Caco-2 (cell line): ENCODE measurements at regions not wholly inside any gene's neighbourhood (a gene's known extent, or its start where the extent isn't known, plus 50 kb on each side); places are given as distances from the start of the nearest gene placed in this dataset.

Source experiments
- BruUV-seq: library from RNA; stranded (reverse); fragments of 400-500 nt; replicated peaks from 2 replicates; lab custom pipeline; 2021; lab: Mats Ljungman, UMichigan
- CTCF ChIA-PET: fragments of 300-600 bp; sonication (Branson Sonifier 250); formaldehyde crosslinking; loops from one replicate; lab custom pipeline; 2022; ENCODE audit warnings: antibody characterized with exemption; lab: Charles Lee
- POLR2A ChIA-PET: fragments of 300-600 bp; sonication (Branson Sonifier 250); formaldehyde crosslinking; loops from one replicate; lab custom pipeline; 2022; ENCODE audit warnings: antibody characterized with exemption; lab: Charles Lee
- DNase-seq, 2 experiments: peaks; one replicate each; pipeline versions ENCODE4 v3.0.0 to v3.0.0-alpha.2; 2020 to 2022
- H3K27me3 ChIP-seq: replicated peaks from 2 replicates; pipeline ENCODE4 v1.6.0; 2011; ENCODE audit warnings: low read length; ENCODE audit not compliant: control insufficient read depth, insufficient read depth
- H3K36me3 ChIP-seq: 2 replicates; pipeline ENCODE4 v1.5.1; 2011; ENCODE audit warnings: low read length; ENCODE audit not compliant: control insufficient read depth, insufficient read depth
- H3K4me1 ChIP-seq: fragments of 250-450 bp; sonication (Bioruptor Pico); 2 replicates; pipeline ENCODE4 v1.5.1; 2020; ENCODE audit warnings: mild to moderate bottlenecking
- H3K4me3 ChIP-seq: 2 replicates; pipeline ENCODE4 v1.5.1; 2011; ENCODE audit warnings: low read depth, mild to moderate bottlenecking, control low read depth, low read length
- H3K9me3 ChIP-seq: fragments of 250-450 bp; sonication (Bioruptor Pico); 2 replicates; pipeline ENCODE4 v1.5.1; 2020; ENCODE audit warnings: mild to moderate bottlenecking, moderate library complexity
- H3K27ac Mint-ChIP-seq: one replicate; pipeline ENCODE4 v1.8.0; 2022; ENCODE audit warnings: mixed read lengths; ENCODE audit not compliant: unreplicated experiment
- H3K27me3 Mint-ChIP-seq: one replicate; pipeline ENCODE4 v1.8.0; 2022; ENCODE audit warnings: mixed read lengths; ENCODE audit not compliant: insufficient read depth, unreplicated experiment
- H3K36me3 Mint-ChIP-seq: one replicate; pipeline ENCODE4 v1.8.0; 2022; ENCODE audit warnings: mild to moderate bottlenecking, mixed read lengths; ENCODE audit not compliant: insufficient read depth, unreplicated experiment
- H3K4me1 Mint-ChIP-seq: one replicate; pipeline ENCODE4 v1.8.0; 2022; ENCODE audit warnings: low read depth, mixed read lengths; ENCODE audit not compliant: unreplicated experiment
- H3K4me3 Mint-ChIP-seq: one replicate; pipeline ENCODE4 v1.8.0; 2022; ENCODE audit warnings: mild to moderate bottlenecking, moderate library complexity, mixed read lengths; ENCODE audit not compliant: unreplicated experiment
- H3K9me3 Mint-ChIP-seq: one replicate; pipeline ENCODE4 v1.8.0; 2022; ENCODE audit warnings: mixed read lengths; ENCODE audit not compliant: unreplicated experiment
- intact Hi-C: fragments of 100-400 bp; cut with micrococcal nuclease; formaldehyde crosslinking; loops from one replicate; pipeline ENCODE4 v1.10.0; 2022; ENCODE audit not compliant: unreplicated experiment
- TF ChIP-seq, protein P1 (sequence below), 2 experiments: fragments of 200-600 bp in 1 of 2; IDR thresholded peaks; 1 replicate in 1 of 2; 2 replicates in 1 of 2; pipeline versions ENCODE4 v1.5.1 to v1.8.0; 2011 to 2022; ENCODE audit warnings: antibody characterized with exemption in 1 of 2, control low read depth in 1 of 2, inconsistent platforms in 1 of 2, low read depth in 1 of 2, low read length in 1 of 2, mild to moderate bottlenecking in 1 of 2, moderate library complexity in 1 of 2; ENCODE audit not compliant: insufficient read depth in 1 of 2, severe bottlenecking in 1 of 2, unreplicated experiment in 1 of 2

DNA sequence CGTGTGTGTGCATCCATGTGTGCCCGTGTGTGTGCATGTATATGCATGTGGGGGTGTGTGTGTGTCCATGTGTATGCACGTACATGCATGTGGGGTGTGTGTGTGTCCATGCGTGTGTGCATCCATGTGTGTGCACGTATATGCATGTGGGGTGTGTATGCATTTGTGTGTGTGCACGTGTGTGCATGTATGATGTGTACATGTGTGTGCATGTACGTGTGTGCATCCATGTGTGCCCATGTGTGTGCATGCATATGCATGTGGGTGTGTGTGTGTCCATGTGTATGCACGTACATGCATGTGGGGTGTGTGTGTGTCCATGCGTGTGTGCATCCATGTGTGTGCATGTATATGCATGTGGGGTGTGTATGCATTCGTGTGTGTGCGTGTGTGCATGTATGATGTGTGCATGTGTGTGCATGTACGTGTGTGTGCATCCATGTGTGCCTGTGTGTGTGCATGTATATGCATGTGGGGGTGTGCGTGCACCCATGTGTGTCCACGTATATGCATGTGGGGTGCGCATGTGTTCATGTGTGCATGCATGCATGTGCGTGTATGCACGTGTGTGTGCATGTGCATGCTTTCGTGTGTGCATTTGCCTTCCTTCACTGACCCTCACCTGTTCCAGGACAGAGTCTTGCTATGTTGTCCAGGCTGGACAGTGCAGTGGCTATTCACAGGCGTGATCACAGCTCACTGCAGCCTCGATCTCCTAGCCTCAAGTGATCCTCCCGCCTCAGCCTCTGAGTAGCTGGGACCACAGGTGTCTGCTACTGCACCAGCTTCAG is 129.6 kb upstream of the TNRC6C start:
- CTCF ChIA-PET: no interaction called here
- Mint-ChIP-seq H3K9me3 (no peaks in the 10 kb centered on the region), H3K27ac (no peak overlapping the region), H3K4me3 (no peak overlapping the region), H3K27me3 (peaks cover 5% of the 10 kb centered on the region), H3K4me1 (no peaks in the 10 kb centered on the region), H3K36me3 (no peaks in the 10 kb centered on the region)
- H3K36me3 ChIP-seq: no peaks in the 10 kb centered on the region
- H3K9me3 ChIP-seq: no peaks in the 10 kb centered on the region
- BruUV-seq: no TSS peak
- DNase-seq: peak in 1 of 2 experiments; percentile 19
- intact Hi-C loops: no loop called here
- TF ChIP-seq, protein P1, sequence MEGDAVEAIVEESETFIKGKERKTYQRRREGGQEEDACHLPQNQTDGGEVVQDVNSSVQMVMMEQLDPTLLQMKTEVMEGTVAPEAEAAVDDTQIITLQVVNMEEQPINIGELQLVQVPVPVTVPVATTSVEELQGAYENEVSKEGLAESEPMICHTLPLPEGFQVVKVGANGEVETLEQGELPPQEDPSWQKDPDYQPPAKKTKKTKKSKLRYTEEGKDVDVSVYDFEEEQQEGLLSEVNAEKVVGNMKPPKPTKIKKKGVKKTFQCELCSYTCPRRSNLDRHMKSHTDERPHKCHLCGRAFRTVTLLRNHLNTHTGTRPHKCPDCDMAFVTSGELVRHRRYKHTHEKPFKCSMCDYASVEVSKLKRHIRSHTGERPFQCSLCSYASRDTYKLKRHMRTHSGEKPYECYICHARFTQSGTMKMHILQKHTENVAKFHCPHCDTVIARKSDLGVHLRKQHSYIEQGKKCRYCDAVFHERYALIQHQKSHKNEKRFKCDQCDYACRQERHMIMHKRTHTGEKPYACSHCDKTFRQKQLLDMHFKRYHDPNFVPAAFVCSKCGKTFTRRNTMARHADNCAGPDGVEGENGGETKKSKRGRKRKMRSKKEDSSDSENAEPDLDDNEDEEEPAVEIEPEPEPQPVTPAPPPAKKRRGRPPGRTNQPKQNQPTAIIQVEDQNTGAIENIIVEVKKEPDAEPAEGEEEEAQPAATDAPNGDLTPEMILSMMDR (IDR thresholded peaks at IDR 0.05; ENCODE audit: insufficient read depth in 1 of 2, low read depth in 1 of 2, low read length in 1 of 2, severe bottlenecking in 1 of 2, unreplicated experiment in 1 of 2): no peak
- no peak overlapping the region for H3K4me3 ChIP-seq
- no peaks in the 10 kb centered on the region for H3K4me1 ChIP-seq
- POLR2A ChIA-PET: no interaction called here
- no peaks in the 10 kb centered on the region for H3K27me3 ChIP-seq

DNA sequence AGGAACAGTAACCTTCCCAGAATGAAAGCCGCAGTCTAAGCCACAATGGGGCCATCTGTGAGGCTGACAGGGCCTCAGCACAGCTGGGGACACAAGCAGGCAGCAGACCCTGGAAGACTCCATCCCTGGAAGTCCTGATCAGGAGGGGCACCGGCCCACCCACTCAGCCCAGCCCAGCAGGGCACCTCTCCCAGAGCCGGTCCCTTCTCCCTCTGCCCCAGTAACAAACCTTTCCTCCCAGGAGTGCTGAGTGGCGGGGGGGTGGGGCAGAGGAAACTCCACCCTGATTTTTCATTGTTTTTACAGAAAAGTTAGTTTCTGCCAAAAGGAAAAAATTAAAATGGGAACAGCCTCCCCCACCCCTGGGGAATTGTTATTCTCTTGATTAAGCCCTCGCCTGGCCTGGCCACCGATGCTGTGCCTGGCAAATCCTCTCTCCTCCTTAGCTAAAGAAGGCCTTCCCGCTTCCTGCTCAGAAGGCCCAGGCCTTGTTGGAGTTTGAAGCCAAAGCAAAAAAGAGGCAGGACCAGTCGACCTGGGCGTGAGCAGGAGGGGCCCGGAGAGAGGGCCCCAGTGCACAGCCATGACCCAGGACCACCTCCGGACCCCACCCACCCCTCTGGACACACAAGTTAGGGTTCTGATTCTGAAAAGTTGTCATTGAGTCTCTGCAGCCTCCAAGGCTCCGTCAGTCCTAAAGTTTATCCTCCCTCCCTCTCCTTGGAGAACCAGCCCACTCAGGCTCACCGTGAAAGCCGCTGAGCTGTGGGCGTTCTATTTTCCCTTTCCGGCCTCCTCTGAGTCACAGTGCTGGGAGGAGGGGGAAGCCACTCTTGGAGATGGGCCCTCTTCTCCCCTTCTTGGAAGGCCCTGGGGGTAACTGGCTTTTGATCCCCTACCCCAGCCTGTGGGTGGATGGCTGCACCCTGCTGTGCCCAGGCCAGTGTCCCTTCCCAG is 128.4 kb upstream of the TNRC6C start:
- no peaks in the 10 kb centered on the region for H3K36me3 ChIP-seq
- POLR2A ChIA-PET: no interaction called here
- no peaks in the 10 kb centered on the region for H3K9me3 ChIP-seq
- Mint-ChIP-seq H3K9me3 (no peaks in the 10 kb centered on the region), H3K27ac (no peak overlapping the region), H3K4me1 (peaks cover 10% of the 10 kb centered on the region), H3K36me3 (no peaks in the 10 kb centered on the region), H3K27me3 (no peaks in the 10 kb centered on the region), H3K4me3 (no peak overlapping the region)
- TF ChIP-seq, protein P1 (IDR thresholded peaks at IDR 0.05; ENCODE audit: insufficient read depth in 1 of 2, low read depth in 1 of 2, low read length in 1 of 2, severe bottlenecking in 1 of 2, unreplicated experiment in 1 of 2): no peak
- H3K4me3 ChIP-seq: no peak overlapping the region
- peaks cover 5% of the 10 kb centered on the region; the same call in 1 of the 2 replicates for H3K4me1 ChIP-seq
- no peaks in the 10 kb centered on the region for H3K27me3 ChIP-seq
- intact Hi-C loops: no loop called here
- BruUV-seq: no TSS peak
- CTCF ChIA-PET: no interaction called here
- DNase-seq: peak in 1 of 2 experiments; percentile 25

DNA sequence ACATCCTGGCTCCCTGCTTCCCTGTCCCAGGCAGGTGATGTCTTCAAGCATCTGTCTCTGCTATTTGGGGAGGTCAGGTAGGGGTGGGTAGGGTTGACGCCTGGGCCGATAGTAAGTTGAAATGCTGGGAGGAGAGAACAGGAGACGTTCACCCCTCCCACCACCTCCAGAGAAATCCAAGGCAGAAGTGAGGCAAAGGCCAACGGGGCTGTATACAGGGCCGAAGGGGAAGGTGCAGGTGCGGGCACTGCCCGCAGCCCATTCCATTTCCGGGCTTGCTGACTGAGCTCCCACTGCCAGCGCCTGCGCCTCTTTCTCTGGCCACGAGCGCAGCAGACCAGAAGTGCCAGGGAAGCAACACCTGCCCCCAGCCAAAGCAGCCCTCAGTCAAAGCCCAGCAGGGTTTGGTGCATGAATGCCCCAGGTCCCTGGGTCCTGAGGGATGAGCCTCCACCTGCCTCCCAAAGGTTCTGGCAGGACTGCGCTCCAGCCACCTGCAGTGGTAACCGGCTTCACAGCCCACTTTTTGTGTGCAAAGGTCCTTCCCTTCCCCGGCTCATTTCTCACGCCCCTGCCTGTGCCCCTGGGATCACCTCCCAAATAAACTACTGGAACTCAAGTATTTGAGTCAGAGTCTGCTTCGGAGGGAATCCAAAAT is 127.6 kb upstream of the TNRC6C start:
- H3K36me3 ChIP-seq: no peaks in the 10 kb centered on the region
- no peaks in the 10 kb centered on the region for H3K27me3 ChIP-seq
- intact Hi-C loops: no loop called here
- Mint-ChIP-seq H3K4me1 (peaks cover 10% of the 10 kb centered on the region), H3K27me3 (no peaks in the 10 kb centered on the region), H3K4me3 (no peak overlapping the region), H3K9me3 (no peaks in the 10 kb centered on the region), H3K36me3 (no peaks in the 10 kb centered on the region), H3K27ac (no peak overlapping the region)
- no peaks in the 10 kb centered on the region for H3K9me3 ChIP-seq
- H3K4me3 ChIP-seq: no peak overlapping the region
- DNase-seq: peak in 1 of 2 experiments; percentile 30
- TF ChIP-seq, protein P1 (IDR thresholded peaks at IDR 0.05; ENCODE audit: insufficient read depth in 1 of 2, low read depth in 1 of 2, low read length in 1 of 2, severe bottlenecking in 1 of 2, unreplicated experiment in 1 of 2): no peak
- H3K4me1 ChIP-seq: peaks cover 5% of the 10 kb centered on the region; the same call in 1 of the 2 replicates
- no TSS peak for BruUV-seq
- ChIA-PET POLR2A (no interaction called here), CTCF (no interaction called here)
